HG03520 (cell line): ENCODE measurements at regions not wholly inside any gene's neighbourhood (a gene's known extent, or its start where the extent isn't known, plus 50 kb on each side); places are given as distances from the start of the nearest gene placed in this dataset.
A peak's percentile ranks its signal among the peaks of the same experiment; 100 is the strongest.

ENCODE experiments used
- ATAC-seq: cut with Tn5 transposase; IDR thresholded peaks from one replicate; pipeline ENCODE4 v1.9.1; 2021; ENCODE audit warnings: mild to moderate bottlenecking, moderate library complexity; ENCODE audit not compliant: unreplicated experiment

DNA sequence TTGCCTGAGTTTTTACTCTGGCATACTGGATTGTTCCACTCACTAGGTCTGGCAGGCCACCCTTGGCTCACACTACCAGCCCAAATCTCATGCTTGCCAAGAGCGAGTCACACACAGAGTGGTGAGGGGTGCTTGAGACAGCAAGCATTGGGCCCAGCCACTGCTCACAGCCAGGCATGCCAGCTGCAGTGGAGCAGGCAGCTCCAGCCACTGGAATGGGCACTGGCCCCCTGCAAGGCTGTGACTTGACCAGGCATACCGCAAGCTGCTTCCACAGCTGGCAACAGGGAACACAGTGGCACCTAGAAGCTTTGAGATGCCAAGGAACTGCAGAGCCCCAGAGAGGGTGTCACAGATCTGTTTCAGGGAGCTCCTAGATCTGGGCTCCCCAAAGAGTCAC is 488.5 kb downstream of the LRFN5 start:
- no peak for ATAC-seq

DNA sequence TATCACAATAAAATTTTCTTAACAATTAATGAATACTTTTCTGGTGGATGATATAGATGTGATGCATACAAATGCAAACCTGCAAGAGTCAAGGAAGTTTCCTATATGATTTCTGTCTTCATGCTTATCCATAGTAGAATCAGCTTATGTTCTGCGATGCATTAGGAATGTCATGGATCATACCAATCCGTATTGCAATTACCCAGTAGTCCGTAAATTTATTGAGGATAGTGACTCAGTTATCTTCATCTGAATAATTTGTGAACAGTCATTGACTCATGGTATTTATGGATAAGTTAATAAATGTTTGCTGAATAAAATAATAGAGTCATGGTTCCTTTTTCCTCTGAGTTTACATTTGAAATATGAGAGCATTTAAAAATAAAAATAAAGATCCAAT is 483.4 kb downstream of the LRFN5 start:
- no peak for ATAC-seq

DNA sequence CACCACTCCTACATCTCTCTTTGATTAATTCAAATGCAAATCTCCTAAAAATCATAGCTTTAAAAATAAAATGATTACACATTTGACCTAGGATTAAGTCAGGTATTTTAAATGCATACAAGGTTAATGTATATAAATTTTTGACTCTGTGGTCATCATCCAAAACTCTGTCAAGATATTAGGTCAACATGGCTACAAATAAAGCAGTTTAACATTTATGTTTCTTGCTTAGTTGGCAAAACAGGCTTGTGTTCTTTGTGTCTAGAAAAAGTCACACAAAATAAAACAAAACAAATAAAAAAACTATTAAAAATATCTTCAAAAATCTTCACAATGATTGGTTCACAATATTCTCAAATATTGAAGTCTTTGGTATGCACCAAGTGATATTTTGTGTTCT is 473.2 kb downstream of the LRFN5 start:
- ATAC-seq = no peak

DNA sequence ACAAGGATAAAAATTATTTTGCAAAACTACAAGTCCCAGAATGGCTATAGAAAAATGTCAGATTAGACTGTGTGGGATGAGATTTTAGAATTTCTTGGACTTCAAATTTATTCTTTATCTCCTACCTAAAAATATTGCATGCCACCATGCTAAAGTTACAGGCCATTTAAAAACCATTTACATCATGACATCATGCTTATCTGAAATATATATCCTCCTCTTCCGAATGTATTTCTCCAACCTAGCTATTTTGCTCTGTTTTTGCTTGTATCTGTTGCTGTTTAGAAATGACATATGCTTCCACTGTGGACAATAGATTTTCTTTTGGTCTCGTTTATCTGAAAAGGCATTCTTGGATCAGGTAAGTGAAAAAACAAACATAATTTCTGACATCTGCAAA is 471.7 kb downstream of the LRFN5 start:
- ATAC-seq = no peak

DNA sequence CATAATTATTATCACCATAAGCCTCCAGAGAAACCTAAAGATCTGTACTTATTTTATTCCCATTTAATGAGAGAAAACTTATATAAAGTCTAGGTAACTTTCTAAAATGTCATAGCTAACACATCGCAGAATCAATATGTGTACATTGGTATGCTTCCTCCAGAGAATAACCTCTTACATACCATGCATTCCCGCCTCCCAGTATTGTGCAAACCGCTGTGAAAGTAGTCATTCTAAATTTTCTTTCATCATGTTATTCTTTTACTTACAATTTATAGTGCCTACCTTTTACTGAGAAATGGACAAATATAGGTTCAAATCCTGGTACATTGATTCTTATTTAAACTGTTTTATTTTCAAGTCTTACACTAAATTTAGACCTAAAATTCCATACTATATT is 463.4 kb downstream of the LRFN5 start:
- ATAC-seq = no peak

DNA sequence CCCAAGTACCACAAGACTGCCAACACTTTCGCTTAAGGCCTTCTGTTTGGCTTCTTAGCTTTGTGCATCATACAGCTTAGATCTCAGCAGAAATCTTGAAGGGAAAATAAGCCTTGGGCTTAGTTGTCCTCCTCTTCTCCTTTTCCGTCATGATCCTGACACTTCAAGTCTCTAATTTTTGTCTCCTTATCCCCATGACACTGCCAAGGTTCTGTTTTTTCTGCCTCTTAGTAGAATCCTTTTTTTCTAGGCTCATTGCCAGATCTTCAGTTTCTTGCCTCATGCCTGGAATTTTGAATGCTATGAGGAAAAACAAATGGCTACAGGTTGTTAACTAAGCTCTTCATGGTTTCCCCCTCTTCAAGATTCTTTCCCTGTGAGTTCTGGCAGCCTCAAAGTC is 450.4 kb downstream of the LRFN5 start:
- no peak for ATAC-seq

DNA sequence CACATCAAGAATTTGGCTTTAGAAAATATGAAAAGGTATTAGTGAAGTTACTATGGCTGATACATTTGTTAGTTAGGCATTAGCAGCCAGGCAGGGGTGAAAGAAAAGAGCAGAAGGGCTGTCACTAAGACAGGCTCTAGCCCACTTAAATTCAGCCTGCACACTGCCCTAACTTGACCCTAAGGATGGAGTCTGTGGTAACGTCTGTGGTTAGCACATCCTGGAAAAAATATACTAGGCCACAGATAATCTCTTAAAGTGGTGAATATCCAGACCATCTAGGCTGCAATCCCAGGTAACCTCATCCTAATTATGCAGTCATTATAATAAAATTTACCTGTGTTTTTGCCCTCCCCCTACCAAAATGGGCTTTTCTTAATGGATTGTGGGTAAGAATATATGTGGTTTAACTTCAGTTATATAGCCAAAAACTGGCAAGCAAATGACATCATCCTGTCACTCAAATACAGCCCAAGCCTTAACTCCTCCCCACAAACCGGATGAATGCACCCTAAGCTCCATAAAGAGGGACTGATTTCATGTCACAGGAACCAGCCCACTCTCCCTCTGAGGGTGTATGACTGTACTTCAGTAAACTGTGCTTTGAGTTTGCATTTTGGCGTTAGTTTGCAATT is 440.9 kb downstream of the LRFN5 start:
- ATAC-seq = no peak

DNA sequence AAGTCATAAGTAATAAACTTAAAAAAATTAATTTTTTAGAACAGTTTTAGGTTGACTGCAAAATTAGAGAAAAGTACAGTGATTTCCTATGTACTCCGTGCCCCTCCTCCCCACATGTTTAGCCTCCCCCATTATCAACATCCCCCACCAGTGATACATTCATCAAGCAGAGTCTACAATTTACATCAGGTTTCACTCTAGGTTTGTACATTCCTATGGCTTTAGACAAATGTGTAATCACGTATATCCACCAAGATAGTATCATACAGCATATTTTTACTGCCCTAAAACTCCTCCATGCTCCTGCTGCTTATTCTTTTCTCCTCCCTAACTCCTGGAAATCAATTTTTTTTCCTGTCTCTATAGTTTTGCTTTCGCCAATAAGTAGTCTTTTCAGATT is 438.7 kb downstream of the LRFN5 start:
- no peak for ATAC-seq

DNA sequence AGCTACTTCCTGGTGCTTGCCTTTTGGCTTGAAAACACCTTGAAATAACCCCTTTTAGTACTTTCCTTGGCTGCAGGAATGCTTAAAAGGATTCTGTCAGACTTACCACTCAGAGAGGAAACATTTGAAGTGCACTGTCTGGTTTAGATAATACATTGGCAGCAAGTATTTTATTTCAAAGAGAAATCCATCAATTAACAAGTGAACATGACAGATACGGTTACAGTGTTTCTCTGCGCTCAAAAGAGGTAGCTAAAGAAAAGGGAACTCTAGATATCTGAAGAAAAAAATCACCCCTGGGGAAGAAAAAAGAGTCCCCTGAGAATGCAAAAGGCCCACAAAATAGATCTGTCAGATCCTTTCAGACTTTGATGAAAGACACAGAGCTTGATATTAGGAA is 421.9 kb downstream of the LRFN5 start:
- ATAC-seq = no peak

DNA sequence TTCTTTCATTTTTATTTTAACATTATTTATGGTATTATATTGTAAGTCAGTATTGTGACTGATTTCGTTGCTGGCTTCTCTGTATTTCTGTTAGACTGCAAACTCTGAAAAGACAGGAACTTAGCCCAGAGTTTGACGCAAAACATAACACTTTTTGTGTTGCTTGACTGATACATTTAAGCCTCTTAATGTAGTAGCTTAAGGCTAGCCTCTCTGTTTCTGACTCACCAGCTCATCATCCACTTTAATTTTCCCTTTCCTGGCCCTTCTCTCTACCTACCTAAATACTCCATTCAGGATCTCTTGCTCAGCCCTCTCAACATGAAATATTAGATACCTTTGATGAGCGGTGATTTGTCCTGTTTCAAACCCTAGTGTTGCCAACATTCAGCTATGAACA is 420.6 kb downstream of the LRFN5 start:
- ATAC-seq = no peak

DNA sequence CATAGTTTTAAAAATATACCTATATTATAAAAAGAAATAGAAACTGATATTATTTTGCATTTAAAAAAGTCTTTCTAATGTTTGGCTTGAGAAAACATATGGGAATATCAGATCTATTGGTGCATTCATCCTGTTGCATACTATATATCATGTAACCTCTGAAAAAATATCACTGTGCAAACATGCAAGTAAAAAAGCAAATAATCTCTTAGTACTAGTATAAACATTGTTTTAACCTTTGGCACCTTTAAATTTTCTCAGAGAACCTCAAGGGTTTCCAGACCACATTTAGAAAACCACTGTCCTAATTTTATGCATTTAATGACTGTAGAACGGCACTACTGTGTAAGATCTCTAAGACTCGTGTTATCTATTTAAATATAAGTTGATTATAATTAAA is 416.8 kb downstream of the LRFN5 start:
- no peak for ATAC-seq

DNA sequence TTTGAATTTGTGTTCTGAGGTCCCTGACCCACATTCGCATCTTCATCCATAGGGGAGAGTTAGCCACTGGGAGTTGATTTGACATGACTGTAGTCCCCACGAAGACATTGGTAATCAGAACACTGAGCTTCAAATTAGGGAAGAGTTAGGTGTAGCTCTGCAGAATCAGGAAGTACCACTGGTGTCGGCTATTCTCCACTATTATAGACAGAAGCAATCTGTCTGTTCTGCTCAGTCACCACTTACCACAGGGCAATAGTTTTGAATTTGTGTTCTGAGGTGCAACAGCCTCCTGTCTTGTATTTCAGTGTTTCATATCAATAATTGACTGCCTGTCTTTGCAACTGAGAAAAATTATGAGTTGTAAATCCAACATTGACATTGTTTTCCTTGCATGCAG is 407.6 kb downstream of the LRFN5 start:
- ATAC-seq = no peak

DNA sequence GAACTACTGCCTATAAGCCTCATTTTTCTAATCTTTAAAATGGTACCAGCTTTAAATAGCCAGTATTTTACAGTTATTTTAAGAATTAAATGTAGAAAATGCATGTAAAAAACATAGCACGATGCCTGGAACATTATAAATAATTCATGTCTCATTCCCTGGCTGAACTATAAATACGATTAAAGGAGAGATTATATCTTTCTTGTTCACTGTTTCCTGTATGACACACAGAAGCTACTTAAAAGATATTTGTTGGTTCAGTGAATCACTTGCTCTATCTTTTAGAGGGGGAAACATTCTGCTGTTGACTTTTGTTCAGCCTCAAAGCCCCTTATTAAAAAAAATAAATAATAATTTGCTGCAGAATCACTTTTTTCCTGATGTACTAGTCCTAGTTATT is 406.9 kb downstream of the LRFN5 start:
- no peak for ATAC-seq

DNA sequence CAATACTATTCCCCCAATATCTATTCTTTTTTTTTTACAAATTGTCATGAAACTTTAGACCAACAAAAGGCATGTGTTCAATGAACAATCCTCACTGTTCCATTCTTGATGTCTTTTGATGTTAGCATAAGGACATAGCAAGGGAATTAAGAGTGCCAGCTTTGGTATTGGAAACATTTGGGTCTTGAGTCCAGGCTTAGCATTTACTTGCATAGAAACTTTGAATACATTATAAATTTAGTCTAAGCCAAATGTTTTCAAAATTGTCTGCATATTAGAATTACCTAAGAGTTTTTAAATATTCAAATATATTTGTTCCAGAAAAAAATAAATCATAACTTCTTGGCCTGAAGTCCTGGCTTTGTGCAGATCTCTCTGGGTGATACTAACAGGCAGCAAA is 406.5 kb downstream of the LRFN5 start:
- ATAC-seq = no peak

DNA sequence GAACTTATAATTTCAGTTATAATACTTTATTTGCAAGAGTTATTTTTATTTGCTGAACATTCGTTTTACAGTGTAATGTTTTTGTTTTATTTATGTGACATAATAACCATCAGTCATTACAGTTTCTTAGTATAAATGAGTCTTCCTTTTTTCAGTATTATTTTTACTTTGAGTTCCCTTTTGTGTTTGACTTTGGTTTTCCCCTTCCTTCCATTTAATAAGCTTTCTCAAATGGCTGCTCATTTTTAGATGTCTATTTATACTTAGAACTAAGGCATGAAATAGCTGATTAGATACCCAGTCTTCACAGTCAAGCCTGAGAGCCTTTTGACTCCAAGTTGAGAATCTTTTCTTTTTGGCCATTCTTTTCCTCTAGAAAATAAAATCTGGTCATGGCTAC is 404.5 kb downstream of the LRFN5 start:
- no peak for ATAC-seq

DNA sequence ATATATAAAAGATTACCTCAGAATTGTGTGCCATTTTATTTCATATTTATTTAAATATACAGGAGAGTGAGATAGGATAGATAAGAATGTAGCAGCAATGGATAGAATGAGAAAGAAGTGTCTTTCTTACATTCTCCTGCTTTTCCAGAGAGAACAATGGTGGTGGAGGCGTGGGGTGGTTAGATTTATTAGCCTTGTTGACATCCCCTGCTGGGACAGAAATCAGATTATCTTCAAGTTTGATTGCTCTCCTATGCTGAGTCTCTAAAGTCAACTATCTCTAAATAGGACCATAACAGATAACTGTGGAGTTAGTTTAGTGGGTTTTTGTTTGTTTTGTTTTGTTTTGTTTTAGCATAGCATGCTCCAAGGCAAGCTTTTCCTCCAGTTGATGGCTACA is 397.6 kb downstream of the LRFN5 start:
- no peak for ATAC-seq

DNA sequence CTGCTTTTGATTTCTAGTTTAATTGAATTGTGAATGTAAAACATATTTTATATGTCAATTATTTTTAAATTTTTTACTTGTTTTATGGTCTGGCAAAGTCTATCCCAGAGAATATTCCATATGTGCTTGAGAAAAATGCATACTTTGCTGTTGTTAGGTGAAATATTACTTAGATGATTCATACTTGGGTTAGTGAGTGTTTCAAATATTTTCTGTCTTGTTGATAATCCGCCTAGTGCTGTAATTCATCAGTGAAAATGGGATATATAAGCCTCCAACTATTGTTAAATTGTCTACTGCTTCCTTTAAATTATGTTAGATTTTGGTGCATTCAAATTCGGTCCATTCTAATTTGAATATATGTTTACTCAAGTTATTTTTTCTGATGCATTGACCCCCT is 395.5 kb downstream of the LRFN5 start:
- no peak for ATAC-seq

DNA sequence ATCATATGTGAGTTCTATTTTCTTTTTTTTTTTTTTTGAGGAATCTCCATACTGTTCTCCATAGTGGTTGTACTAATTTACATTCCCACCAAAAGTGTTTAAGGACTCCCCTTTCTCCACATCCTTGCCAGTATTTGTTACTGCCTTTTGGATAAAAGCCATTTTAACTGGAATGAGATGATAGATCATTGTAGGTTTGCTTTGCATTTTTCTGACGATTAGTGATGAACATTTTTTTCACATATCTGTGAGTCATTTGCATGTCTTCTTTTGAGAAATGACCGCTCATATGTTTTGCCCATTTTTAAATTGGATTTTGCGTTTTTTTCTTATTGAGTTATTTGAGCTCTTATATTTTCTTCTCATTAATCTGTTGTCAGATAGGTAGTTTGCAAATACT is 394.8 kb downstream of the LRFN5 start:
- no peak for ATAC-seq

DNA sequence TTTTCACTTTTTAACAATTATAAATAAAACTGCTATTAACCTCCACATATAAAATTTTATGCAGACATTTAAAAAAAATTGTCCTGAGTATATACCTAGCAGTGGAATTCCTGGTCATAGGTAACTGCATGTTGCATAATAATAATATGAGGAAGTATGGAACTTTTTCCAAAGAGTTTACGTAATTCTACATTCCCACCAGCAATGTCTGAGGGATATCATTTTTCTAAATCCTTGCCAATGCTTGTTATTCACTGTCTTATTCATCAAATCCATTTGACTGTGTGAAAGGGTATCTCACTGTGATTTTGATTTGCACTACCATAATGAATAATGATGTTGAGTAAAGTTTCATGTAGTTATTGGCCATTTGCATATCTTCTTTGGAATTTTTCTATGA is 393.8 kb downstream of the LRFN5 start:
- ATAC-seq = no peak

DNA sequence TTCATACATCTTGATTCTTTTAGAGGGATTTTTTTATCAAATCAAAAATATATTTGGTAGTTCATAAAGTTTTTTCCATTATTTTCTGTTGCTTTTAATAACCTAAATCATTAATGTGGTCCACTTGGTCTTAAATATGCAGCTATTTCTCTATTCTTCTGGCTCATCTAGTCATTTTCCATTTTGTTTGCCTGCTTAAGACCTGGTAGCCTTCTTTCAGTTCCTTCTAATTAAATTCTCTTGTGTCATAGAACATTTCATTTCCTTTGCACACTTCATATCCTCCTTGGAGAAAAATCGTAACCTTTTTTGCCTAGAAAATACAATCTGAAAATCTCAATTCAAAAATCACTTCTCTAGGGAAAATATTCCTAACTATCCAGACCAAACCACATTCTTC is 387.0 kb downstream of the LRFN5 start:
- no peak for ATAC-seq

DNA sequence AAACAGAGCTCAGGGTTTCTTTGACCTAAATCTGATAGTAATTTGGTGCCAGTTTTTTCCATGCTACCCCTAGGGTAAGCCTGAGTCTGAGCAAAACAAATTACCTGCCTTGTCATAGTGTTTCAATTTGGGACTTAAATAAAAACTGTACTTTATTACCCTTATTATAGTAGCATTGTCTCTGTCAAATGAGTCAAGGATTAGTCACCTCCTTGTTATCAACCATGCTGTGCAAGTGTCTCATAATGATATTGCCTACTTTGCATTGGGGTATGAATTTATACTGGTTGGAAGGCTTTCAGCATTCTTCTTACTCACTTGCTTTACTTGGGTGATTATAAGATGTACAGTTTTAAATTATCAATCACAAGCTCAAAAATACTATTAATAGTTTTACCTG is 380.0 kb downstream of the LRFN5 start:
- ATAC-seq = peak; percentile 52

DNA sequence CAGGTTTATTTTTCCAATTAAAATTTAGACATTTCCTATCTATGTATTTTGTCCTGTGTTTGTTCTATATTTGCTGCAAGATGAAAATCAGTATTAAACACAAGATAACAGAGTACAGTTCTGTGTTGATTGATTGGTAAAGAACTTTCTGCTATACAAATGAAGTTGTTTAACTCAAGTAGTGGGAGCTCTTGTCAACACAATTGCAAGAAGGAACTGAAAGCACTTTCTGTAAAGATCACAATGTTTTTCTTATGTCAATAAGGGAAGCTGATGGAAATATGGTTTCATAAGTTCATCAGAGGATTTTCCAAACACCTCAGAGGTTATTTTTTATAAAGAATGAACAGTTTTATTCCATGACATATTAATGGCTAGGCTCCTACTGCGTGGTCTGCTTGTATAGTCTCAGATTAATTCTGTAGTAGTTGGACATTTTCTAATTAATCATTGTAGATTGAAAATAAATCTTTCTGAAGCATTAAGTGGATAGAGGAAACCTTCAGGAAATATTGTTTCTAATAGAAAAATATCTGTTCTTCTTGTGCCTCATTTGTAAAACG is 379.5 kb downstream of the LRFN5 start:
- ATAC-seq = no peak

DNA sequence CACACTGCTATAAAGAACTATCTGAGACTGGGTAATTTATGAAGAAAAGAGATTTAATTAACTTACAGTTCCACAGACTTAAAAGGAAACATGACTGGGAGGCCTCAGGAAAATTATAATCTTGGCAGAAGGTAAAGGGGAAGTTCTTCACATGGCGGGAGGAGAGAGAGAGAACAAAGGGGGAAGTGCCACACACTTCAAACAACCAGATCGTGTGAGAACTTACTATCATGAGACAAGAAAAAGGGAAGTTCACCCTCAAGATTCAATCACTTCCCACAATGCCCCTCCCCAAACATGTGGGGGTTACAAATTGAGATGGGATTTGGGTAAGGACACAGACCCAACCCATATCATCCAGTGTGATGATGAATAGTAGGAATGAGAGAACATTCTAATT is 366.5 kb downstream of the LRFN5 start:
- no peak for ATAC-seq
